ENCODE measurements at regions not wholly inside any gene's neighbourhood (a gene's known extent, or its start where the extent isn't known, plus 50 kb on each side); places are given as distances from the start of the nearest gene placed in this dataset.
"Not testable (repeated sequence)": the region's sequence is repeated elsewhere in the genome, so short reads cannot be mapped to it uniquely, and the experiment has no call there.

DNA sequence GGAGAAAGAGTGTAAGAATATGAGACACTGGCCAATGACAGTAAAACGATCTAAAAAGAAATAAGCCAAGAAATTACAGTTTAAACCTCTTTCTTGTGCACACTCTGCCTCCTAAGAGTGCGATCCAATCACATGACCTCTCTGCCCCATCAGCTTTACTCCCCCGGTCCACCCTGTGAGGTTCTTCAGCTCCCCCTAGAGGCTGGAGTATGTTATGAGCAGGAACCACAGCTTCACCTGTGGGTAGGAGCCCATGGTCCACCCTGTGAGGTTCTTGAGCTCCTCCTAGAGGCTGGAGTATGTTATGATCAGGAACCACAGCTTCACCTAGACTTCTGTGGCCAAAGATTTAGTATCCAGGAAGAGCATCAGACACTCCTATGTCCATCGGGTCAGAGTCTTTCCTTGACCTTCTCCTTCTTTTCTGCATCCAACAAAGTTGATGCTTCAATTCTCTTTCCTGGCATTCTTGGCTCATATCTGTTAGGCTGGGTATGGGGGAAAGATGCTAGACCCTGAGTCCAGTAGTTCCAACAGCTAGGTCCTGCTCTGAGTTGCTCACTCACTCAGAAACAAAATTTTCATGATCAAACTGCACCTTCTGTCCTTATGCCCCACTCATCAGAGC lies 164.0 kb downstream of the MINAR1 start:
- peak; percentile 4 to 54 (median 32) for DNase-seq (ENCODE audit: extremely low read depth in 1 of 11, low read depth in 9 of 11, low spot score in 4 of 11)

DNA sequence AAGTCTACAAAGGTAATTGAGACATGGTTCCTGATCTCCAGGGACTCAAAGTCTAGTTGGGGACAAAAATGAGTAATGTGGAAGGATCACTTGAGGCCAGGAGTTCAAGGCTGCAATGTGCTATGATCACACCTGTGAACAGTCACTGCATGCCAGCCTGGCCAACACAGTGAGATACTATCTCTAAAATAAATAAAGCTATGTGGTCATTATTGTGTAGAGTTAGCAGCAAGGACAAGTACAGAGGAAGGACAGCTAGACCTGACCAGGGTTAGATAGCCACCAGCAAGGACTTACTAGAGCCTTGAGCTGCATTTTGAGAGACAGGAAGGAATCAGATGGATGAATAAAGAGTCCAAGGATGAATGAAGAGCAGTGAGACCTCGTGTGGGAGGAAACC lies 166.5 kb downstream of the MINAR1 start:
- DNase-seq (ENCODE audit: extremely low read depth in 1 of 11, low read depth in 9 of 11, low spot score in 4 of 11) = no peak

DNA sequence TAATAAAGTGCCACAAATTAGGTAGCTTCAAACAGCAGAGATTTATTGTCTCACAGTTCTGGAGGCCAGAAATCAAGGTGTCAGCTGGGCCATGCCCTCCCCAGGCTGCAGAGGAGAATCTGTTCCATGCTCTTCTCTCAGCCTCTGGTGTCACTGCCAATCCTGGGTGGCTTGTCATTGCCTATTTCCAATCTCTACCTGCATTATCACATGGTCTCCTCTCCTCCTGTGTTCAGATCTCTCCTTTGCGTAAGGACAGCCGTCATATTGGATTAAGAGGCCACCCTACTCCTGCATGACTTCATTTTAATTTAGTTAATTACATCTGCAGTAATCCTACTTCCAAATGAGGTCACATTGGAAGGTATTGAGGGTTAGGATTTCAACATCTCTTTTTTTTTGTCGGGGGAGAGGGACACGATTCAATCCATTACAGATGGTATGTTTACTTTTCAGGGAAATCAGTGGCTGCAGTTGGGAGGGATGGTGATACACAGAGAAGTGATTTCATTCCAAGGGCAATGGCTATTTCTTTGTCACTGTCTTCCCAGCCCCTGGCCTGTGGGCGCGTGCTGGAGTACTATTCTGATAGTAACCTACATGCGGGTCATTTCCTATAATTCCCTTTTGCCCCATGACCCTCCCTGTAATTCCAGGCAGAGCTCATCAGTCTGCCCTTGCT lies 169.4 kb downstream of the MINAR1 start:
- no peak for DNase-seq (ENCODE audit: extremely low read depth in 1 of 11, low read depth in 9 of 11, low spot score in 4 of 11)

DNA sequence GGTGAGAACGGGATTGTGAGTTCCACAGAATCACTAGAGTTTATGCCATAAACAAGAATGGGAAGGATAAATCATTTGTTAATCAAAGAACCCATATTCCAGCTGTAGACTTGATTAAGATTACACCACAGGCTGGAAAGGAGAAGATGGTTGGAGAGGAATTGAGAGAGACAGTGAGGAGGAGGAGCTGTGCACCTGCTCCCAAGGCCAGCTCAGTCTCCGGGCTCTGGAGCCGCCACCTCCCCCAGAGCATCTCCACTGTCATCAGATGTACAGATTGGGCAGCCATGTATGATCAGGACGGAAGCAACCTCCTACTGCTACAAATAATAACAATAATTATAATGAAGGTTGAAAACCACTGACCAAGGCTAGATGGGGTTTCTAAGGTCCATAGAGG lies 170.0 kb downstream of the MINAR1 start:
- DNase-seq (ENCODE audit: extremely low read depth in 1 of 11, low read depth in 9 of 11, low spot score in 4 of 11) = no peak

DNA sequence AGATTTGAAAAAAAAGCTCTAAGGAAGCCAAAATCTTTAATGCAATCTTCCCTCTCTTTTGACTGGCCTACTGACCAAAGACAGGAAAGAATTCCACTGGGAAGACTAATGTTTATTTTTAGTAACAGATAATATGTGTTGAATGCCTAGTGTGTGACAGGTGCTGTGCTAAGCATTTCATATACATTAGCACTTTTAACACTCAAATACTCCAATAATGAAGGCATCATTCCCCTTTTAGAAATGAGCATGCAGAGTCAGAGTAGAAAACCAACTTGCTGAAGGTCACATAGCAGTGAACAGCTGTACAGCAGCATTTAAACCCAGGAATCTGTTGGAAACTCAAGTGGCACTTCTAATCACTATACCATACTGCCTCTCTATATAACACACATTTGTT lies 170.6 kb downstream of the MINAR1 start:
- no peak for DNase-seq (ENCODE audit: extremely low read depth in 1 of 11, low read depth in 9 of 11, low spot score in 4 of 11)

DNA sequence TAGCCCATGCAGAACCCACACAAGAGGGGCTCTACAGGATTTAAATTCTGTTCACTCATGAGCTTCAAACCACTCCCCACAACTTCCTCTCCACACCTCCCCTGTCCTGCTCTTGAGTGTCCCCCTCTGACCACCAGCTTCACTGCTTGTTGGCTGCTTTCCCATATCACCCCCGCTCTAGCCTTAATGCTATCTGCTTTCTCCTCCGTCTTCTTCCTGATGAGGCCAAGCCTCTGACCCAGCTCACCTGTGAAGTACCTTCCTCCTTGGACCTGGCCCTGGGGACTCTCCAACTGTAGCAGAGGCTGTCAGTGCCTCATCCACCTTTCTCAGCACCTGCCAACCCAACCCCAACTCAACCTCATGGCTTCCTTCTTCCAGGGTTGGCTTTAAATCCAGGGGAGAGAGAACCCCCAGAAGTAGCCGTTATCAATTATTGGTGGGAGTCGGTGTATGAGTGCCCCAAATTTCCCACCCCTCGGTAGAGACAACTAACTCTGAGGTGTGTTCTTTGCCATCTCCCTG lies 174.8 kb downstream of the MINAR1 start:
- DNase-seq (ENCODE audit: extremely low read depth in 1 of 11, low read depth in 9 of 11, low spot score in 4 of 11) = no peak

DNA sequence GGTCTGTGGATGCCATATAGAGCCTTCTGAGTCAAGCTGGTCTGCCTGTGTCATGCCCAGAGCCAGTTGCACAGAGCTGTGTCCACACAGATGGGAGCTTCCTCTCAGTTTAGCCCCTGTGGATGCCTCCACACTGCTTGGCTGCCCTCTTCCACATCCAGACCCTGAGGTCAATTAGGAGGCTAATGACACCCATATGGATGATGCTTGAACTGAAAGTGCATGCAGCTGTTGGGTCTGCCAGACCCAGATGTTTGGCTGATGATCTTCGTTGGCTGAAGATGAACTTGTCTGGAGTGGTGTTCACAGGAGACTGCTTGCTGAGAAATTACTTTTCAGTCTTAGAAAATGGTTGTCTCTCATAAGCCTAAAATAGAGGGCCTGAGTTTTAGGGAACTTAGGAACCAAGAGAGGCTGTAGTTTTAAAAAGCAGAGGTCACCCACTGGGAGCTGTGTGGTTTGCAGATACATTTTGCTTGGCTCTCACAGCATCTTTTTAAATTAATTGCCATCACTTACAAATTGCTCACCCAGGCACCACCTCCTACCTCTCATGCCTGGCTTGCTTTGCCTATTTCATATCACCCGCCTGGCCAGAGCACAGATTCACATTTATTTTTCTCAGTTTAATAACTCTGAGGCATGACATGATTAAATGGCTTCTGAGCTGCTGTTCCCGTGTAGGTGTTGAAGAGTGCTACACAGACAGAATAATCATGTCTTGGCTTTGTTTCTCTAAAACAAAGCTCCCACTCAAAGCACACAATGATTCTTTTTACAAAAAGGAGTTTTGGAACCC lies 176.1 kb downstream of the MINAR1 start:
- DNase-seq (ENCODE audit: extremely low read depth in 1 of 11, low read depth in 9 of 11, low spot score in 4 of 11) = no peak

DNA sequence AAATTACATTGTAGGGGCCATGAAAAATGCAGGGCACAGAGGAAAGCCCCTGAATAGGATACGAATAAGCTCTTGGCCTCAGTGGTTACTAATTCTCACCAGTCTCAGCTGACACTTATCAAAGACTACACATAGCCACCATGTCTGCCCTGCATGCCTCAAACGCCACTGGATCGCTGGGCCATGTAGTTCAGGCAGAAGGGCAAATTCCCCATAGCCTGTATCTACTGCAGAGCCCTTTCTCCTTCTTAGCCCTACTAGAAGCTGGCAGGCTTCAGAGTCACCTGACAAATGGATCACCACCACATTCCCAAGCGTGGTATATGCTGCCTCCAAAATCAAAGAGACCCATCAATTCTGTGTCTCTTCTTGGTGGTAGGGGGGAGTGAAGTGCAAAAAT lies 177.4 kb downstream of the MINAR1 start:
- DNase-seq (ENCODE audit: extremely low read depth in 1 of 11, low read depth in 9 of 11, low spot score in 4 of 11) = no peak

DNA sequence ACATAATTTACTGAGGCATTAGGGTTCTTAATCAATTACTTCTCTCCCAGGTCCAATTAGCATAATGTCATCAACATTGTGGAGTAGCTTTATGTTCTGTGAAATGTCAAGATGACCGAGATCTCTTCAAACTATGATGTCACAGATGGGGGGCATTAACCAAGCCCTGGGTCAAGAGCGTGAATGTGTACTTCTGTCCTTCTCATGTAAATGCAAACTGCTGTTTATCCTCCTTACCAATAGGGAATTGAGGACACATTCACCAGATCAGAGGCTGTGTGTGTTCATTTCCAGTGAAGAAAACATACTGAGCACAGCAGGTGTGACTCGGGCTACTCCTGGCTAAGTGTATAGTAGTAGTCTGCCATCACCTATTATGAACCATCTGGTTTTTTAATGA lies 177.9 kb downstream of the MINAR1 start:
- no peak for DNase-seq (ENCODE audit: extremely low read depth in 1 of 11, low read depth in 9 of 11, low spot score in 4 of 11)

DNA sequence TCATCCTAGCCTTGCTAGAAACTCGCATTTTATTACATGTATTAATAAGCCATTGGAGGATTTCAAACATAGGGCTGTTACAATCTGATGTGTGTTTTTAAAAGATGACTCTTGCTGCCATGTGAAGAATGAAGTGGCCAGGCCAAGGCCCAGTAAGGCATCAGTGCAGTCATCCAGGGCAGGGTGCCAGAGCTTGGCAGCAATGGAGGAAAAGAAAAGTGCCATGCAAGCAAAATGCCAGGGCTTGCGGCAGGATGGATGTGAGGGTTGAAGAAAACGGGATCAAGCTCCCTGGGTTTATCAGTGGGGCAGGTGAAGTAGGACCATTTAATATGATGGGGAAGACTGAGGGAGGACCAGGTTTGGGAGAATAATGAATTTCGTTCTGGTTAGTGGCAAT lies 183.6 kb downstream of the MINAR1 start:
- DNase-seq (ENCODE audit: extremely low read depth in 1 of 11, low read depth in 9 of 11, low spot score in 4 of 11) = no peak

DNA sequence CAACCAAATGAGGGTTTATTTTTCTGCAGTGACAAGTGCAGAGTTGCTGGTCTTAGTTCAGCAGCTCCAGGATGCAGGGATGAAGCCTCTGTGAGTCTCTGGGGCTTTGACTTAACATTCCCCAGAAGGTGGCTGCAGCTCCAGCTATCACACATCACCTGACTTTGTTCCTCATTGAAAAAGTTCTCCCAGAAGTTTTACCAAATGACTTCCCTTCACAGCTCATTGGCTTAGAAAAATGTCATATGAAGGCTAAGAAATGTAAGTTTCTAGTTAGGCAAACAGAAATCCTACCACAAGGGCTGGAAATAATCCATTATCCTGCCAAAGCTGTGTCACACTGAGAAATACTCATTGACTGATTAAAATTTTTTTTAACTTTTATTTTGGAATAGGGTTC lies 184.9 kb downstream of the MINAR1 start:
- no peak for DNase-seq (ENCODE audit: extremely low read depth in 1 of 11, low read depth in 9 of 11, low spot score in 4 of 11)

DNA sequence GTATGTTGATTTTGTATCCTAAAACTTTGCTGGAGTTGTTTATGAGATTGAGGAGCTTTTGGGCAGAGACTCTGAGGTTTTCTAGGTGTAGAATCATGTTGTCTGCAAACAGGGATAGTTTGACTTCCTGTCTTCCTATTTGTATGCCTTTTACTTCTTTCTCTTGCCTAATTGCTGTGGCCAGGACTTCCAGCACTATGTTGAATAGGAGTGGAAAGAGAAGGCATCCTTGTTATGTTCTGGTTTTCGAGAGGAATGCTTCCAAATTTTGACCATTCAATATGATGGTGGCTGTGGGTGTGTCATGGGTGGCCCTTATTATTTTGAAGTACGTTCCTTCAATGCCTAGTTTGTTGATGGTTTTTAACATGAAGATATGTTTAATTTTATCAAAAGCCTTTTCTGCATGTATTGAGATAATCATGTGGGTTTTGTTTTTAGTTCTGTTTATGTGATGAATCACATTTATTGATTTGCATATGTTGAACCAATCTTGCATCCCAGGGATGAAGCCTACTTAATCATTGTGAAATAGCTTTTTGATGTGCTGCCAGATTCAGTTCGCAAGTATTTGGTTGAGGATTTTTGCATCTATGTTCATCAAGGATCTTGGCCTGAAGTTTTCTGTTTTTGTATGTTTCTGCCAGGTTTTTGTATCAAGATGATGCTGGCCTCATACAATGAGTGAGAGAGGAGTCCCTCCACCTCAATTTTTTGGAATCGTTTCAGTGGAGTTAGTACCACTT lies 188.1 kb downstream of the MINAR1 start:
- no peak for DNase-seq (ENCODE audit: extremely low read depth in 1 of 11, low read depth in 9 of 11, low spot score in 4 of 11)

DNA sequence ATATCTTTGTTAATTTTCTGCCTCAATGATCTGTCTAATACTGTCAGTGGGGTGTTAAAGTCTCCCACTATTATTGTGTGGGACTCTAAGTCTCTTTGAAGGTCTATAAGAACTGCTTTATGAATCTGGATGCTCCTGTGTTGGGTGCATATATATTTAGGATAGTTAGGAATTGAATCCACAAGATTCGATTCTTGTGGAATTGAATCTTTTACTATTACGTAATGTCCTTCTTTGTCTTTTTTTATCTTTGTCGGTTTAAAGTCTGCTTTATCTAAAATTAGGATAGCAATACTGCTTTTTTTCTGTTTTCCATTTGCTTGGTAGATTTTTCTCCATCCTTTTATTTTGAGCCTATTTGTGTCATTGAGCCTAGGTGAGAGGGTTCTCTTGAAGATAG lies 189.7 kb downstream of the MINAR1 start:
- not testable (repeated sequence) for DNase-seq (ENCODE audit: extremely low read depth in 1 of 11, low read depth in 9 of 11, low spot score in 4 of 11)

DNA sequence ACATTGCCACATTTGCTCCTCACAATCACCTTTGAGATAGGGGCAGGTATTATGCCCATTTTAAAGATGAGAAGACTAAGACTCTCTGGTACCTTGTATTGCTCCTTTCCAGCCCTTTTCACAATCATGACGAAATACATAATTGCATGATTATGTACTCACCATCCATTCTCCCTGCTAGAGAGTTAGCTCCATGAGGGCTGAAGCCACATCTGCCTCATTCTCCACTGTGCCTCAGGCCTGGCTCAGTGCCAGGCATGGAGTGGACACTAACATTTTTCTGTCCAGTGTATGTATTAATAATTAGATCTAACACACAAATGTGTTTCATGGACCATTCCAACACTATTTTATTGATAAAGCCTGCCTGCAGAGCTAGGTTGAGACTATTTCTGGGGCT lies 191.4 kb downstream of the MINAR1 start:
- no peak for DNase-seq (ENCODE audit: extremely low read depth in 1 of 11, low read depth in 9 of 11, low spot score in 4 of 11)

DNA sequence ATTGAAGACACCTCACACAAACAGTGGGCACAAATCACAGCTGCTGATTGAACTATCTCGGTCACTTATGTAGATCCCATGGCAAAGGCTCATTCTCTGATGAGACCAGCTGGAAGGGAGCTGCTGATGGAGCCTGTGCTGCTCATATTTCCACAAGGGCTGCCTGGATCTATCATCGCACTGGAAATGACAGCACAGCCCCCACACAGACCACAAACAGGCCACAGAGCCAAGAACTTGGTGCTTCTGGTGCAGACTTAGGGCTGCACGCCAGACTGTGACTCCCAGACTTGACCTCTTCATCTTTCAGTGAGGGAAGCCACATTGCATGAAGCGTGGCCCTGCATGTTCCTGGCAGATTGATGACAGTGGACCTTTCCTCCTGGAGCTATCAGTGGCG lies 197.6 kb downstream of the MINAR1 start:
- peak in 7 of 11 donors; percentile 4 to 17 (median 9) for DNase-seq (ENCODE audit: extremely low read depth in 1 of 11, low read depth in 9 of 11, low spot score in 4 of 11)

DNA sequence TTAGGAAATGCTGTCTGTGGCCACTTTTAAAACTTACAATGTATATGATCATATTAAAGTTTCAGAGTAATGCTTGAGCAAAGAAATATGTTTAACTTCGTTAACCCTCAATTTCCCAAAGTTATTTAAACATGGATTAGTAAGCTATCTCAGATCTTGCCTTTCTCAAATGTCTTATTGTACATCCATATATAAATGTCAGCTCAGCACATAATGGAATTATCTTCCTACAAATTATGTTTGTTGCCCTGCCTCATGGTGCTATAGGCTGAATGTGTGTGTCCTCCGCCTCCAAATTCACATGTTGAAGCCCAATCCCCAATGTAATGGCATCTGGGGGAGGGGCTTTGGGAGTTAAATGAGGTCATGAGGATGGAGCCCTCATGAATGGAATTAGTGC lies 200.3 kb downstream of the MINAR1 start:
- no peak for DNase-seq (ENCODE audit: extremely low read depth in 1 of 11, low read depth in 9 of 11, low spot score in 4 of 11)

DNA sequence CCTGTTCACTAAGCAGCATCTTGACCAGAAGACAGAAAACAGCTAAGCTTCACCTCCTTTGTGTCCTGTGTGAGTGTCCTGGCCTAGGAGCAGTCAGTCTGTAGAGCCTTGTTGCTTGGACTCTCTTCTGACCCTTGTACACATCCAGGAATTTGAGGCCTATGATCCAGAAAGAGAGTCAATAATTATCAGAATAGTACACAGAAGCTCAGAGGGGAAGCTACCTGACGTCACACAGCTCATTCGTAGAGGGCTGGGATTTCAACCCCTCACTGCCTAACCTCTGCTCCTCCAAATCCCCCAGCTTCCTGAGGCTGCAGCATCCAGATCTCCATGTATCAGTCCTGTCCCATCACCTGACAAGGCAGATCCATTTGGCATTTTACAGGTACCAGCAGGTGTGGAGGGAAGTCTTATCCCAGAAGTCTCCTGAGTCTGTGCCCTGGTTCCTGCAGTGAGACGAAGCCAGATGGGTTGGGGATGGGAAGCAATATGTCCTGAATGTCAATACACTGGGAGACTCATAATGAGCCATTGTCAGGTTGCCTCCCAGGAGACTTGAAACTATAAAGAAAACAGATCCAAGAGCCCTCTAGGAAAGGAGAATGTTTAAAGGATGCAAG lies 203.1 kb downstream of the MINAR1 start:
- DNase-seq (ENCODE audit: extremely low read depth in 1 of 11, low read depth in 9 of 11, low spot score in 4 of 11) = peak in 1 of 11 donors; percentile 33

DNA sequence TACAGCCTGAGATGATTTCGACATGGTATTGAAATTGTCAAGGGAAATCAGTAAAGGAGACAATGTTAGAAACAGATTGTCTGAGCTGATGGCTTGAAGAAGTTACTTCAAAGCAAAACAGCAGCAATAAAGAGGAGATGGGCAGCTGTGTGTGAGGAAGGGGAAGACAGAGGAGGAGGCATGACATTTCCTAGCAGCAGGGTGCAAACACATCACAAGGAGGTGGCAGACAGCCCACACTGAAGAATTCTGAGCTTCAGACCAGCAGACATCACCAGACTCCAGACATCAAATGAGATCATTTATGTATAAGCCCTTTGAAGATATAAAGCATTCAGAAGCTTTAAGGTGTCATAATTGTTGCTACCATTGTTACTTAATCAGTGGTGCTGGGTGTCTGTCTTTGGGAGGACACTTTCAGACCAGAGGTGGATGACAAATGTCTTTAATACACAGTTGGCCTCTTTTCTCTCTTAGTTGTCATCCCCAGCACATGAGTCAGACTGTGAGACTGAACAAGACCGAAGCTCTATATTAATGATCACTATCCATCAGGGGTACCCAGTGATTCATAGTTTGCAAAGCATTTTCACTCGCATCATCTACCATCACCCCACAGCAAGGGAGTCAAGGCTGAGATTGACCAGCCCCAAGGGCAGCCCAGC lies 203.9 kb downstream of the MINAR1 start:
- DNase-seq (ENCODE audit: extremely low read depth in 1 of 11, low read depth in 9 of 11, low spot score in 4 of 11) = no peak

DNA sequence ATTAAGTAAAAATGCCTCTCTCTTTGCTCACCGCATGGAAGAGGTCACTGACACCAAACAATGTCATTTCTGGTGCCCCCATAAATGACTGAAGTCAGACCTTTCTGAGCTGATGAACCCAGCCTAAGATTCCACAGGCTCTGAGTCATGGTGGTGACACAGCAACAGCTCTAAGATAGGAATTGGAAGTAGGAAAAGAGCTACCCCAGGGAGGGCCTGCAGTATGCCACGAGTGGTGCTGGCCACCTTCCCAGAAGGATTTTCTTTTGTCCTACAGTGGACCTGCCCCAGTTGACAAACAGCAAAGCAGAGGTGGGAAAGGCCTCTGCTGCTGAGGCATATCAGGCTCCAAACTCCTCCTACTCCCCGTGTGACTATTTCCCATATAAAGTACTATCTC lies 208.1 kb downstream of the MINAR1 start:
- DNase-seq (ENCODE audit: extremely low read depth in 1 of 11, low read depth in 9 of 11, low spot score in 4 of 11) = no peak

Data from renal cortex interstitium (tissue), 11 donors.